ENCODE measurements at regions not wholly inside any gene's neighbourhood (a gene's known extent, or its start where the extent isn't known, plus 50 kb on each side); places are given as distances from the start of the nearest gene placed in this dataset.

DNA sequence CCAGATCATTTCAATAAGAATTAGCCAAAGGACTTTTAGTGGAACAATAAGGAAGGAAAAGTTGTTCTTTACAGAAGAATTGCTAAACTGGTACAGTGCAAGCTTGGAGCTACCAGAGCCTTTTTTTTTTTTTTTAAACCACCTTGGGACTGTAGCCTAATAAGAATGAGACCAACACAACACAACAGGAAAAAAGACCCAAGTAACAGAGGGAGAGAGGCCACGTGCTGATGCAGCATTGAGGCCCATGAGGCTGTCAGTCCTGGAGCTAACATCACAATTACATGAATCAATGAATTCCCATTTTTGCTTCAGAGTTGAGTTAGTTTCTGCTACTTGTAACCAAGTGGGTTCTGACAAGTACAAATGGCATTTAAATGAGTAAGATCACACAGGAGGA, 149.0 kb upstream of the EEA1 start:
- Histone ChIP-seq H3K4me1 (replicated peaks in 1 of 4; ENCODE audit: control insufficient read depth in 3 of 4, insufficient read depth in 4 of 4, low read length in 3 of 4) (peaks cover 3 to 16% (median 12%) of the 10 kb centered on the region in 4 experiments; a peak in 6 of 7 replicates), H3K36me3 (ENCODE audit: control insufficient read depth in 2 of 4, insufficient read depth in 4 of 4, low read length in 3 of 4) (no peaks in the 10 kb centered on the region), H3K27ac (ENCODE audit: low read depth, low read length) (no peak overlapping the region), H3K56ac (replicated peaks; ENCODE audit: insufficient read length, low read depth, low read length) (no peak overlapping the region), H4K5ac (ENCODE audit: insufficient read length, low read depth, low read length) (no peak overlapping the region), H3K4me3 (ENCODE audit: extremely low read depth in 1 of 4, insufficient read depth in 2 of 4, low read depth in 3 of 4, low read length in 4 of 4) (no peak overlapping the region), H3K9me3 (ENCODE audit: insufficient read depth in 2 of 2, low read depth in 1 of 2, low read length in 1 of 2) (0 out of 4 replicates have a peak, but pooled peaks cover 0 to 4% of the 10 kb centered on the region in 2 experiments), H3K27me3 (replicated peaks in 1 of 4; ENCODE audit: control insufficient read depth in 3 of 4, extremely low read depth in 1 of 4, insufficient read depth in 3 of 4, low read length in 3 of 4) (no peaks in the 10 kb centered on the region; a peak in 2 of 7 replicates), H2AK5ac (ENCODE audit: low read depth, low read length) (no peak overlapping the region), H2AFZ (ENCODE audit: low read length) (no peak overlapping the region), H2BK20ac (ENCODE audit: low read length) (no peak overlapping the region), H3K4me2 (ENCODE audit: insufficient read depth in 1 of 2, low read depth in 2 of 2, low read length in 2 of 2) (no peak overlapping the region), H3K4ac (replicated peaks; ENCODE audit: insufficient read length, low read depth, low read length) (no peak overlapping the region), H4K20me1 (replicated peaks in 1 of 2; ENCODE audit: control insufficient read depth in 1 of 2, insufficient read depth in 2 of 2, low read length in 2 of 2) (no peaks in the 10 kb centered on the region), H2BK5ac (ENCODE audit: low read depth, low read length) (no peak overlapping the region), H4K91ac (replicated peaks; ENCODE audit: insufficient read length, low read length) (no peak overlapping the region), H3K14ac (ENCODE audit: insufficient read length) (no peak overlapping the region), H2BK15ac (ENCODE audit: low read length) (no peak overlapping the region), H2BK120ac (replicated peaks; ENCODE audit: low read depth, low read length) (no peak overlapping the region), H4K8ac (ENCODE audit: extremely low read depth, insufficient read depth, low read length) (no peak overlapping the region), H3K79me1 (ENCODE audit: low read depth, low read length) (no peaks in the 10 kb centered on the region), H3K23me2 (ENCODE audit: low read depth, low read length) (no peaks in the 10 kb centered on the region; the same call in 1 of the 2 replicates), H3K23ac (ENCODE audit: insufficient read length) (no peak overlapping the region), H3K18ac (ENCODE audit: extremely low read depth, low read length) (no peak overlapping the region), H3K79me2 (ENCODE audit: control insufficient read depth in 1 of 2, insufficient read depth in 2 of 2, low read length in 2 of 2) (no peaks in the 10 kb centered on the region), H2BK12ac (ENCODE audit: low read depth, low read length) (no peak overlapping the region), H3K9ac (replicated peaks in 1 of 4; ENCODE audit: extremely low read depth in 1 of 4, low read depth in 3 of 4, low read length in 3 of 4) (no peak overlapping the region)
- DNase-seq (ENCODE audit: low read depth in 1 of 2, low spot score in 2 of 2): no peak
- no peak for FAIRE-seq
- CTCF ChIA-PET (ENCODE audit: partially characterized antibody): interaction anchor here (0.7 to 1.0 kb wide), 2 partner anchors 20 to 91 kb away, joined by 3 read pairs; no protein-coding TSS in a partner anchor
- 62% methylated on average over 1 of the region's 1 CpG; no CpG with 5 or more reads in 1 of the 2 experiments for WGBS, 2 experiments (ENCODE audit: extremely low coverage in 1 of 2, insufficient coverage in 1 of 2, insufficient read length in 1 of 2, insufficient replicate concordance in 2 of 2, low coverage in 1 of 2, low lambda C conversion rate in 2 of 2, missing lambda C conversion rate in 1 of 2)
- POLR2A ChIA-PET (ENCODE audit: partially characterized antibody): no interaction called here
- TF ChIP-seq, protein P1, sequence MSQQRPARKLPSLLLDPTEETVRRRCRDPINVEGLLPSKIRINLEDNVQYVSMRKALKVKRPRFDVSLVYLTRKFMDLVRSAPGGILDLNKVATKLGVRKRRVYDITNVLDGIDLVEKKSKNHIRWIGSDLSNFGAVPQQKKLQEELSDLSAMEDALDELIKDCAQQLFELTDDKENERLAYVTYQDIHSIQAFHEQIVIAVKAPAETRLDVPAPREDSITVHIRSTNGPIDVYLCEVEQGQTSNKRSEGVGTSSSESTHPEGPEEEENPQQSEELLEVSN (IDR thresholded peaks at IDR 0.05): peak; percentile 72; the same call in 1 of the 2 replicates
- no peak for TF ChIP-seq SP2 (IDR thresholded peaks at IDR 0.05; ENCODE audit: low read length)
- TF ChIP-seq JUND (IDR thresholded peaks at IDR 0.05; ENCODE audit: low read length): no peak
- no peak for TF ChIP-seq SAP30 (IDR thresholded peaks at IDR 0.05; ENCODE audit: insufficient read depth, insufficient replicate concordance, low read length)
- no peak for TF ChIP-seq POLR2A (IDR thresholded peaks at IDR 0.05; ENCODE audit: control extremely low read depth in 1 of 2, low read depth in 2 of 2, low read length in 2 of 2)
- TF ChIP-seq BRCA1 (IDR thresholded peaks at IDR 0.05; ENCODE audit: low read depth, low read length): no peak
- no peak for TF ChIP-seq MAFK (IDR thresholded peaks at IDR 0.05; ENCODE audit: low read depth, low read length)
- no peak for TF ChIP-seq NANOG (IDR thresholded peaks at IDR 0.05; ENCODE audit: insufficient read depth, low read depth, low read length, poor library complexity, severe bottlenecking)
- no peak for TF ChIP-seq SIX5 (IDR thresholded peaks at IDR 0.05; ENCODE audit: low read depth, low read length)
- TF ChIP-seq ATF3 (IDR thresholded peaks at IDR 0.05; ENCODE audit: insufficient read depth, low read depth, low read length): no peak
- TF ChIP-seq, protein P2, sequence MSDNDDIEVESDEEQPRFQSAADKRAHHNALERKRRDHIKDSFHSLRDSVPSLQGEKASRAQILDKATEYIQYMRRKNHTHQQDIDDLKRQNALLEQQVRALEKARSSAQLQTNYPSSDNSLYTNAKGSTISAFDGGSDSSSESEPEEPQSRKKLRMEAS (IDR thresholded peaks at IDR 0.05): peak; percentile 68
- no peak for TF ChIP-seq CBX8 (IDR thresholded peaks at IDR 0.05; ENCODE audit: borderline replicate concordance, low read depth, low read length)
- TF ChIP-seq CHD2 (IDR thresholded peaks at IDR 0.05; ENCODE audit: low read length): no peak
- TF ChIP-seq CHD1 (IDR thresholded peaks at IDR 0.05; ENCODE audit: low read depth, low read length): no peak

All from H1 (cell line).